K562 (cell line): ENCODE measurements at regions not wholly inside any gene's neighbourhood (a gene's known extent, or its start where the extent isn't known, plus 50 kb on each side); places are given as distances from the start of the nearest gene placed in this dataset.

ENCODE experiments used
- ATAC-seq: fragments of 200-7000 bp; cut with Tn5 transposase; 3 replicates; pipeline ENCODE4 v1.9.1; 2020; ENCODE audit warnings: moderate library complexity
- BruUV-seq: library from RNA; stranded (reverse); fragments of 400-500 nt; replicated peaks from 2 replicates; lab custom pipeline; 2021; lab: Mats Ljungman, UMichigan
- CTCF ChIA-PET: fragments of 300-600 bp; formaldehyde crosslinking; extraction: SDS; loops from one replicate; lab custom pipeline; 2021; ENCODE audit warnings: low intra/inter-chr PET ratio; lab: Yijun Ruan, JAX
- POLR2A ChIA-PET: fragments of 300-600, 350-650 bp; sonication (Branson Sonifier 250); formaldehyde crosslinking; extraction: SDS; loops from one replicate; lab custom pipeline; 2021; ENCODE audit warnings: antibody characterized with exemption, inconsistent platforms; lab: Yijun Ruan, JAX
- DNase-seq, 4 experiments: peaks; one replicate each; pipeline versions ENCODE4 v3.0.0 to v3.0.0-alpha.2; 2011 to 2018; ENCODE audit warnings: low spot score in 3 of 4, mixed read lengths in 3 of 4; ENCODE audit errors: extremely low read depth in 1 of 4
- FAIRE-seq: peaks from 2 replicates; lab custom pipeline; 2011; peaks lifted over from hg19 to GRCh38; lab: Jason Lieb, UNC
- H2AFZ ChIP-seq: 2 replicates; pipeline ENCODE4 v1.6.0; 2011; ENCODE audit warnings: low read depth, low read length, control low read depth, inconsistent platforms
- H3K27ac ChIP-seq: fragments of 200-600 bp; 3 replicates; pipeline ENCODE4 v1.8.0; 2011; ENCODE audit warnings: low read depth, mild to moderate bottlenecking, control low read depth, inconsistent platforms, low read length, moderate library complexity, mixed read lengths; ENCODE audit errors: extremely low read depth
- H3K27me3 ChIP-seq, 2 experiments: fragments of 300-600 bp in 1 of 2; 2 replicates in 1 of 2; 3 replicates in 1 of 2; pipeline versions ENCODE4 v1.6.0 to v1.8.0; 2011; ENCODE audit warnings: inconsistent platforms in 2 of 2, low read length in 2 of 2, mild to moderate bottlenecking in 1 of 2, mixed read lengths in 1 of 2, moderate library complexity in 1 of 2; ENCODE audit not compliant: control insufficient read depth in 2 of 2, insufficient read depth in 2 of 2
- H3K36me3 ChIP-seq: fragments of 300-600 bp; 3 replicates; pipeline ENCODE4 v1.8.0; 2011; ENCODE audit warnings: mild to moderate bottlenecking, low read length, inconsistent platforms; ENCODE audit not compliant: control insufficient read depth, insufficient read depth
- H3K4me1 ChIP-seq, 2 experiments: fragments of 200-600 bp in 1 of 2; replicated peaks in 1 of 2; 2 replicates in 1 of 2; 3 replicates in 1 of 2; pipeline versions ENCODE4 v1.5.1 to v1.8.0; 2011; ENCODE audit warnings: inconsistent platforms in 2 of 2, low read length in 2 of 2, mild to moderate bottlenecking in 1 of 2, mixed read lengths in 1 of 2, moderate library complexity in 1 of 2; ENCODE audit not compliant: control insufficient read depth in 2 of 2, insufficient read depth in 2 of 2
- H3K4me2 ChIP-seq: 2 replicates; pipeline ENCODE4 v1.6.1; 2011; ENCODE audit warnings: low read length, control low read depth, inconsistent platforms, mixed read lengths; ENCODE audit not compliant: insufficient read depth
- H3K4me3 ChIP-seq: fragments of 200-600 bp; sonication (generic), shearing (Covaris generic); 2 replicates; pipeline ENCODE4 v1.5.1; 2016; ENCODE audit warnings: control low read depth, inconsistent platforms
- H3K79me2 ChIP-seq: fragments of 200-600 bp; 3 replicates; pipeline ENCODE4 v1.8.0; 2011; ENCODE audit warnings: low read length, inconsistent platforms; ENCODE audit not compliant: control insufficient read depth, insufficient read depth
- H3K9ac ChIP-seq, 2 experiments: 2 replicates each; pipeline versions ENCODE4 v1.6.0 to v1.6.1; 2011; ENCODE audit warnings: low read depth in 2 of 2, low read length in 2 of 2, control low read depth in 1 of 2, inconsistent platforms in 1 of 2, mild to moderate bottlenecking in 1 of 2, mixed read lengths in 1 of 2; ENCODE audit not compliant: insufficient read depth in 1 of 2
- H3K9me1 ChIP-seq: one replicate; pipeline ENCODE4 v1.6.0; 2011; ENCODE audit warnings: inconsistent platforms, mild to moderate bottlenecking, low read length, moderate library complexity; ENCODE audit not compliant: control insufficient read depth, insufficient read depth
- H3K9me3 ChIP-seq: replicated peaks from 2 replicates; pipeline ENCODE4 v1.5.1; 2011; ENCODE audit warnings: low read depth, low read length, inconsistent platforms; ENCODE audit not compliant: control insufficient read depth, insufficient read depth
- H4K20me1 ChIP-seq: replicated peaks from 2 replicates; pipeline ENCODE4 v1.6.1; 2011; ENCODE audit warnings: low read length, inconsistent platforms, mixed read lengths; ENCODE audit not compliant: control insufficient read depth, insufficient read depth
- ARID3A ChIP-seq: IDR thresholded peaks from 2 replicates; pipeline ENCODE4 v1.6.1; 2012; ENCODE audit warnings: low read depth, low read length, improper control_type of control experiment, borderline replicate concordance
- ATF7 ChIP-seq: fragments of 450-650 bp; IDR thresholded peaks from 2 replicates; pipeline ENCODE4 v1.7.1; 2014; ENCODE audit warnings: mild to moderate bottlenecking, moderate library complexity
- CREM ChIP-seq: IDR thresholded peaks from 2 replicates; pipeline ENCODE4 v1.6.1; 2014; ENCODE audit warnings: antibody characterized with exemption, low read depth
- E2F3 ChIP-seq: fragments of 250-450 bp; sonication (Bioruptor Pico); IDR thresholded peaks from 2 replicates; pipeline ENCODE4 v1.4.0; 2020; ENCODE audit warnings: mild to moderate bottlenecking
- FOS ChIP-seq: IDR thresholded peaks from 3 replicates; pipeline ENCODE4 v1.6.1; 2011; ENCODE audit not compliant: insufficient read length; ENCODE audit errors: extremely low read depth
- HCFC1 ChIP-seq: IDR thresholded peaks from 2 replicates; pipeline ENCODE4 v1.6.1; 2012; ENCODE audit warnings: low read depth, low read length, improper control_type of control experiment
- KAT8 ChIP-seq: fragments of 450-650 bp; IDR thresholded peaks from 2 replicates; pipeline ENCODE4 v1.6.1; 2016; ENCODE audit warnings: low read depth, mild to moderate bottlenecking
- LEF1 ChIP-seq: fragments of 450-650 bp; IDR thresholded peaks from 2 replicates; pipeline ENCODE4 v1.6.1; 2016; ENCODE audit warnings: mild to moderate bottlenecking
- NBN ChIP-seq: fragments of 450-650 bp; IDR thresholded peaks from 2 replicates; pipeline ENCODE4 v1.6.1; 2016; ENCODE audit warnings: low read depth, mild to moderate bottlenecking
- PHB2 ChIP-seq: fragments of 450-650 bp; IDR thresholded peaks from 2 replicates; pipeline ENCODE4 v1.6.1; 2017; ENCODE audit warnings: low read depth
- PHF20 ChIP-seq: fragments of 450-650 bp; IDR thresholded peaks from 2 replicates; pipeline ENCODE4 v1.6.1; 2018; ENCODE audit not compliant: partially characterized antibody
- POLR2AphosphoS5 ChIP-seq: IDR thresholded peaks from 2 replicates; pipeline ENCODE4 v1.6.1; 2011; ENCODE audit warnings: mild to moderate bottlenecking, low read depth, low read length, moderate library complexity; ENCODE audit not compliant: control insufficient read depth, insufficient read depth
- RBM39 ChIP-seq: fragments of 200-400 bp; formaldehyde crosslinking; optimal IDR thresholded peaks from 2 replicates; pipeline ENCODE3; 2018; ENCODE audit warnings: low read depth, low read length
- SMAD4 ChIP-seq: fragments of 250-450 bp; sonication (Bioruptor Pico); conservative IDR thresholded peaks from 2 replicates; pipeline ENCODE4 v1.8.0; 2021; ENCODE audit warnings: inconsistent platforms, mild to moderate bottlenecking, moderate library complexity
- WGBS: fragments of 100-300 bp; shearing (Covaris generic); methylation state at CpG from one replicate; pipeline ENCODE4 v1.1.6; 2016; ENCODE audit warnings: low coverage, mixed read lengths; ENCODE audit not compliant: insufficient coverage; ENCODE audit errors: missing lambda C conversion rate; 5-methylcytosine and 5-hydroxymethylcytosine counted together
- in situ Hi-C: fragments of 300-500 bp; cut with MboI; formaldehyde crosslinking; loops from 4 replicates; pipeline ENCODE4 v1.15.0; 2018; ENCODE audit warnings: inconsistent platforms, mixed read lengths
- intact Hi-C: fragments of 100-400 bp; cut with micrococcal nuclease; formaldehyde crosslinking; loops from 2 replicates; pipeline ENCODE4 v1.14.2; 2022

DNA sequence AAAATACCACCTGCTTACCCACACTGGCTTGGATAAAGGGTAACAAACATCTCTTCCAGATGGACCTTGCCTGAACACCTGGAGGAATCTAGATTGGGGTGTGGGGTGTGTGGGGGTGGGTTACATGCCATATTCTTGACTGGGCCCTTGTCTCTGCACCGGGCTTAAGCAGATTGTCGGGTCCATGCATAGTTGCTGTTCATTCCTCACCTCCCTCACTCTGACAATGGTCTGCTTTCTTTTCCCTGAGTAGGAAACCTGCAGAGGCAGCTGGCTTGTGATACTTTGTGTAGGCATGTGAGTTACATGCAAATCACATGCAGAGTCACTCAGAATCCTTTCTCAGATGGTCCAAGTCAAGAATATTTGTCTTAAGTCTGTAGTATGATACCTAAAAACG, 112.8 kb upstream of the GLS start:
- no peaks in the 10 kb centered on the region for H3K27me3 ChIP-seq
- H3K27ac ChIP-seq: no peak overlapping the region
- no peaks in the 10 kb centered on the region for H4K20me1 ChIP-seq
- H3K79me2 ChIP-seq: no peaks in the 10 kb centered on the region
- no TSS peak for BruUV-seq
- no peak for ATAC-seq
- no peak for FAIRE-seq
- intact Hi-C loops: loop anchor here (5.0 kb wide), 1 partner anchor 66 kb away; no protein-coding TSS in a partner anchor
- 7% methylated on average over 1 of the region's 3 CpGs for WGBS
- TF ChIP-seq POLR2AphosphoS5 (no peak), CREM (no peak), ARID3A (no peak), E2F3 (CRISPR knock-in tag) (no peak), ATF7 (no peak), KAT8 (no peak), HCFC1 (no peak), FOS (no peak), PHB2 (no peak), NBN (no peak), RBM39 (no peak), LEF1 (no peak), SMAD4 (no peak), PHF20 (no peak)
- TF ChIP-seq, all 486 proteins: peak for 0
- no peak for DNase-seq
- no peak overlapping the region for H3K4me3 ChIP-seq
- no peaks in the 10 kb centered on the region for H3K36me3 ChIP-seq
- in situ Hi-C loops: no loop called here
- peaks cover 0 to 14% of the 10 kb centered on the region in 2 experiments; a peak in 2 of 5 replicates for H3K4me1 ChIP-seq
- ChIA-PET POLR2A (no interaction called here), CTCF (no interaction called here)
- H3K9ac ChIP-seq: no peak overlapping the region
- no peak overlapping the region for H3K4me2 ChIP-seq
- H3K9me3 ChIP-seq: no peaks in the 10 kb centered on the region
- no peaks in the 10 kb centered on the region for H3K9me1 ChIP-seq
- H2AFZ ChIP-seq: no peak overlapping the region
